H1 (cell line): ENCODE measurements at regions not wholly inside any gene's neighbourhood (a gene's known extent, or its start where the extent isn't known, plus 50 kb on each side); places are given as distances from the start of the nearest gene placed in this dataset.

Source experiments
- RXRA ChIP-seq: IDR thresholded peaks from 2 replicates; pipeline ENCODE4 v1.6.1; 2011; ENCODE audit warnings: low read depth, mild to moderate bottlenecking, low read length, moderate library complexity; ENCODE audit not compliant: insufficient read depth
- SIRT6 ChIP-seq: IDR thresholded peaks from one replicate; pipeline ENCODE4 v1.7.1; 2012; ENCODE audit warnings: low read length, inconsistent platforms
- SIX5 ChIP-seq: IDR thresholded peaks from 2 replicates; pipeline ENCODE4 v1.6.1; 2011; ENCODE audit warnings: mild to moderate bottlenecking, low read depth, low read length

GRCh38 chr10:121138112-121138860 is 287.1 kb downstream of the WDR11 start (continued):
- no peak for TF ChIP-seq SIX5
- TF ChIP-seq SIRT6: no peak
- TF ChIP-seq RXRA: no peak
